Stimulated activated CD8-positive, alpha-beta memory T cell treated with anti-CD3 and anti-CD28 coated beads, Interleukin-15, amount 100 ng/mL, for 1 hour (primary cell): ENCODE measurements at regions not wholly inside any gene's neighbourhood (a gene's known extent, or its start where the extent isn't known, plus 50 kb on each side); places are given as distances from the start of the nearest gene placed in this dataset.

Source experiments
- DNase-seq: peaks from one replicate; pipeline ENCODE4 v3.0.0-alpha.2; 2020; ENCODE audit warnings: low read depth

DNA sequence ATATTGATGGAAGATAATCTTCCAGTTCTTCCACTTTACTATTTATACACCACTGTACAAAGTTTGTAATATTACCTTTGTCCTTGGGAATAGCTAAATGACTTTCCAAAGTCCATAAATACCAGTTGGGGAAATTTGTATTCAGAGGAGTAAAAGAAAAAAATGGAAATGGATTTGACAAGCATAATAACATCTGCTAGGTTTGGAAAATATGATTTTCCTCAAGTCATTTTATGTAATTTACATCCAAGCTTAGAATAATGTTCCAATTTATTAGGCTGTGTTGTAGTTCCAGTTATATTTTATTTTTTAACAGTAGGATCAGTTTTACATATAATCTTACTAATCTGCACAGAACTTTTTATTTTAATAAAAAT is 563.0 kb upstream of the PKDCC start:
- DNase-seq = no peak

DNA sequence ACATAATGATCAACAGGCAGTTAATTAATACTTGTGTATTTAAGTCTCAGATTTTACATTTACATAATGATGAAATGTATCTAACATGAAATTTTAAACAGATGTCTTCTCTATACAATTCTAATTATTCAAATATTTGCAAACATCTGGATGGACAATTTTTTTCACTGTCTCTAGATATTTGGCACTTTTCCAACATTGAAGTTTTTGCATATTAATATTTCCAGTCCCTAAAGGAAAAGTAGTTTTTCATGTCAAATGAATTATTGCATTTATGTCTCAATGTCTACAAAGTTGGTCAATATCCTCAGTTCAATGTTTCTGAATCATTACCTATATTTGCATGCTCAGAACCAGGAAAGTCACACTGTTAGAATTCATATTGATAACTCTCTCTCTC is 560.9 kb upstream of the PKDCC start:
- no peak for DNase-seq

DNA sequence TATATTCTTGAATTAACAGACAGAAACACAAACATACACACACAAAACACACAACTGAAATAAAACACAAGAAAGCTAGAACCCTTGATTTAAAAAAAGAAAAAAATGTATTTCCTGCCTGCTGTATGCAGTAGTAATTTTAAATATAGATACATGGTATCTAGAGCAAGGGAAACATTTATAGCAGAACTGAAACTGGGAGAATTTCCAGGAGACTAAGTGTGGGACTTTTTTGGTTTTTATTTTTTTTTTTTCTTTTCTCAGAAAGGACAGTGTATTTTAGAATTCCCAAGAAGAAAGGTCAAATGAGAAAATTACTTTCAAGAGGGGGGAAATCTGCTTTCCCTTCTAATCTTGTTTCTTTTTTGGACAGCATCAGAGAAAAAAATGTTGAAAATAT is 558.9 kb upstream of the PKDCC start:
- DNase-seq = no peak

DNA sequence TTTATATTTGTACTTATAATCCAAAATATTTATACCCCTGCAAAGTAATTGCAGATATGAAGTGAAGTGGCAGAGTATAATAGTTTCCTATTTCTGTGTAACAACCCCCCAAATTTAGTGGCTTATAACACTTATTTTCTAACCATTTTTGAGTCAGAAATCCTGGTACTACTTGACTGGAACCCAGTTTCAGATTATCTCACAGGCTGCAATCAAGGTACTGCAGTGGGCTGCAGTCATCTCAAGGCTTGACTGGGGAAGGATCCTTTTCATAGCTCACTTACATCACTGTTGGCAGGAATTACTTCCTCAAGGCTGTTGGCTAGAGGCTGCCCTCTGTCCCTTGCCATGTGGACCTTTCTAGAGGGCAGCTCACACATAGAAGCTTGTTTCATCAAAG is 558.2 kb upstream of the PKDCC start:
- DNase-seq = no peak

DNA sequence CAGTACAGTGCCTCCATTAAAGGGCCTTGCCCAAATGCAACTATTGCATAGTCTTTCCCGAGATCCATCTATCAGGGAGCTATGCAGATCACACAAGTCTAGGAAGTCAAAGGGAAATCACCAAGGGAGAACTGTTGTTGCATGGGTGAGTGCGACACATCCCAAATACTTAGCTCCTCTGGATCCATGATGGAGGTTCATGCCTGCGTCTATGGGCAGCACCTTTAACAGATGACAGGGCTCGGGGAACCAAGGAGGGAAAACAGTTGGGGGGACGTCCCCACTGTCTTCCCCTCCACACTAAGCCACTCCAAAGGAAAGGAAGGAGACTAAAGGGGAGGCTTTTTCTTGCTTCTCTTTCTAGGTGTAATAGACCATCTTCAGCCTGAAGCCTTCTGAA is 552.8 kb upstream of the PKDCC start:
- no peak for DNase-seq

DNA sequence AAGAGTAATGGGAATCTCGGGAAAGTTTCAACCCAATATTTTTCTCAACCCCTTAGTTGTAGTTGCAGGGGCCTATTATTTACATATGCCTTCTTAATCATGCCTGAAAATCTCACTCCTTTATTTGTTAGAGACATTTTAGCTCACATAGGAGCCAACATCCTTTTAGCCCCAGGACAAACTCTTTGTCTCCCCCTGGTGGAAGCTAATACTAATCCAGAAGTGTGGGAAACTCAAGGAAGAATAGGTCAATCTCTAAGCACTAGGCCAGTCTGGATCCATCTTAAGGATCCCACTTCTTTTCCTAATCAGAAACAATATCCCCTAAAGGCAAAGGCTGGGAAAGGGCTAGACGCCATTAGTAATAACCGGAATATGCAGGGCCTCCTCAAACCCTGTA is 550.9 kb upstream of the PKDCC start:
- DNase-seq = no peak

DNA sequence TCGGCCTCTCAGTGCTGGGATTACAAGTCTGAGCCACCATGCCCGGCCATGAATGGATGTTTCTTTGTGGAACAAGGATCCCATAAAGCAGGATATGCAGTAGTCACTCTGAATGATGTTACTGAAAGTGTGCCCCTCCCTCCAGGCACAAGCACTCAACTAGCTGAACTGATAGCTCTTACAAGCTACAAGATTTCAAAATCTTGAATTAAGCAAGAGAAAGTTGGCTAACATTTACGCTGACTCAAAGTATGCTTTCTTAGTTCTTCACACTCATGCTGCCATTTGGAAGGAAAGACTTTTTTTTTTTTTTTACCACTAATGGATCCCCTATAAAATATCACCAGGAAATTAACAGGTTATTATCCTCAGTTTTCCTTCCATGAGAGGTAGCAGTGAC is 549.0 kb upstream of the PKDCC start:
- no peak for DNase-seq

DNA sequence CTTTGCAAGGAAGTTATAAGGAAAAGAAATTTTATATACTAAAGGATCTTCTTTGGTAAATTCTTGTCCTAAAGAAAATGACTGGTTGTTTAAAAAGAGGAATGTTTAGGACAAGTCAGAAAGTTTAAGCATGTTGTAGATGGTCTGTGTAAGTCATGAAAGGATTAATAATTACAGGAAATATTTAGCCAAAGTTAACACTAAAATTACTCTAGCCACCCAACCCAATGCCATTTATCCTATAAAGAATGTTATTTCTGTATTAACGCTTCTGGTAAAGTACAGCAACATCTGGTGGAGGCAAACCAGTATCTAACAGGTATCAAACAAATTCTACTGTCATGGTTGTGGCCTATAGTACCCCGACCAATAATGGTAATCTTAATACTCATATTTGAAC is 546.9 kb upstream of the PKDCC start:
- DNase-seq = no peak

DNA sequence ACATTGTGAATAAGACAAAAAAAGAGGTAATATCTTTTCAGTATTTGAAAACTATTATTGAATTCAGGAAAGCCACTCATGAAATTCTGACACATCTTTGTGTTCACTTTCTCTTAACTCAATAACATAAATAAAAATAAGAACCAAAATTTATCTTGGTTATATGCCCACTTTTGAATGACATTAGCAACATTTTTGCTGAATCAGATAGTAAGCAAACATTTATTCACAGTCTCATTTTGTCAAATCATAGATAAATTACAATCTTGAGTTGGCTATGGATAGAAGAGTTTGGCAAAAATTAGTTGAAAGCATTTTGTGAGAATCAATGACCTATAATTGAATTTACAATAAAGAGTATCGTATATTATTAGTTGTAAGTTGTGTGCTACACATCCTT is 545.1 kb upstream of the PKDCC start:
- no peak for DNase-seq

DNA sequence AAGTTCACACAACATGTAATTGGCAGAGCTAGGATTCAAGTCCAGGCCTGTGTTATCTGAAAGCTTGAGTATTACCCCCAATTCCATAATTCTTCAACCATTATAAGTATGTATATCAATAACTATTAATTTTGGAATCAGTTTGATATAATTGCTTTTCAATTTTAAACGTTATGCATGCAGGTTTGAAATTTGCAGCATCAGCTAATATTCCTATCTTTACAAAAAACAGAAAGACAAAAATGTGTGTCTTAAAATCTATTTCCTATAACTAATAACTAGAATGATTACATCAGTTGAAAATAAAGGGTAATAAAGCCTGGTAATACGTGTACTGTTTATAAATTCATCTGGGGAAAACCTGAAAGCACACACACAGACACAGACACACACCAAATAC is 543.3 kb upstream of the PKDCC start:
- DNase-seq = no peak

DNA sequence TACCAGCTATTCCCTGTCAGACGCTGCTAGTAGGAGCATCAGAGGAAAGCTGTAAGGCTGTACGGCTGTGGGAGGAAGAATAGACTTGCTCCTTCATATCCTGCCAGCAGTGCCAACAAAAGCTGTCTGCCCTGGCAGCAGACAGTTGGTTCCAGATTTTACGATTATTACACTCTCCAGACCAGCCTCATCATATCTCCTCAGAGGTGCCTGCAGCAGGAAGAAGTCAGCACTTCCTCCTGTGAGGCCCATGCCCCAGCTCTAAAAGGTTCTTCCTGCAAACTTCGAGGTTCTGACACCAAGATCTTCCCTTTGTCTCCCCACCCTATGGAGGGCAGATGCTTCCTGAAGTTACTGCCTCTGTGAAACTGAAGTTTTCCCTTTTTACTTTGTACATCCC is 537.7 kb upstream of the PKDCC start:
- no peak for DNase-seq

DNA sequence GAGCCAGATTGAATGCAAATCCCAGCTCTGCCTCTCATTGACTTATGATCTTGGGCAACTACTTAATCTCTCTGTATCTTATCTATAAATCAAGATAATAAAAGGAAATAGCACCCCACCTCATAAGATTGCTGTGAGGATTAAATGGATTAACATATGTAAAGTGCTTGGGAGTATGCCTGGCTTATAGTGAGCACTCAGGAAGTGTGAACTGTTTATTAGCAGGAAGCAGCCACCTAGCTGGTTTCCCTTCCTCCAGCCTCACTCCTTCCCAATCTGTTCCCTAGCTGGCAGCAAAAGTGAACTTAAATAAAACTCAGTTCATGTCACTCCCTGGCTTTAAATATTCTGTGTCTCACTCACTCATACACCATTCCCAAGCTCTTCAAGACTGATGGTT is 526.6 kb upstream of the PKDCC start:
- no peak for DNase-seq

DNA sequence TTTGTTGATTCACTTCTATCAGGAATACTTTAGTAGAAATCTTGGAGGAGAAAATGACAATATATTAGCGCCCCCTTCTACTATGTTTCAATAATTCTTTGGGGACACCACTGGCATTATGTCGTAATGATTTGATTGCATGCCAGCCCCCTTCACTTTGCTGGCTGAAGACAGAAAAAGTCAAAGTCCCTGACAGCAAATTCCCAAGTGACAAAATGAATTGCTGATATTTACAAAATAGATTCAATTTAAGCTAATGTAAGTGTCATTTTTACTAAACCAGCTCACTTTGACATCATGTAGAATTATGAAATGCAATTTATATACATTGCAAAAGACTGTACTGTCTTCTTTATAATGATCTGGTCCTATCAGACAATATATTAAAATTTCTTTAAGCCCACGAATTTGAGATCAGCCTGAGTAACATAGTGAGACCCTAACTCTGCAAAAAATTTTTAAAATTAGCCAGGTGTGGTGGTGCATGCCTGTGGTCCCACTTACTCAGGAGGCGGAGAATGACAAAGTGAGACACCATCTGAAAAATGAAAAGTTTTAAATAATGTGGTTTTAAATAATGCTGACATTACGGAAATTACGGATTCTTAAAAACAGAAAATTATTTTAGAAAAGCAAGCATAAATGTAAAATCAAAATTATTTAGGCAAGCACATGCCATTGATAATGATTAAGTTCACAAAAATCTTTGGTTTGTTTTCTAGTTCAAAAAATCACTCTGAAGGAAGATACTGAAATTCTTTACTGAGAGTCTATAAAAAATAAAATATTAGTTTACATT is 520.1 kb upstream of the PKDCC start:
- no peak for DNase-seq

DNA sequence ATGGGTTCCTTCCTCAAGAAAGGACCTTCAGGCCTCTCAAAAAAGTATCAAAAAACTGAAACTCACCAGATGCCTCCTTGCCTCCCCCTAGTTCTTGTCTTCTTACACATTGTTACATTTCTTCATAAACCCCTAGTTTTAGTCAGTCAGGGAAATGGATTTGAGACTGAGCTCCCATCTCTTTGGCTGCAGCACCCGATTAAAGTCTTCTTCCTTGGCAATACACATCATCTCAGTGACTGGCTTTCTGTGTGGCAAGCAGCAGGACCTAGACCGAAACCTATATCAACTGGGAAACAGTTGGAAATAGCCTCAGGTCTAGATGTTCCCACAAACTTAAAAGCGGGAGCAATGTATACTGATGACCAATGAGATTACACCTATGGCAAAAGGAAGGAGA is 512.2 kb upstream of the PKDCC start:
- no peak for DNase-seq

DNA sequence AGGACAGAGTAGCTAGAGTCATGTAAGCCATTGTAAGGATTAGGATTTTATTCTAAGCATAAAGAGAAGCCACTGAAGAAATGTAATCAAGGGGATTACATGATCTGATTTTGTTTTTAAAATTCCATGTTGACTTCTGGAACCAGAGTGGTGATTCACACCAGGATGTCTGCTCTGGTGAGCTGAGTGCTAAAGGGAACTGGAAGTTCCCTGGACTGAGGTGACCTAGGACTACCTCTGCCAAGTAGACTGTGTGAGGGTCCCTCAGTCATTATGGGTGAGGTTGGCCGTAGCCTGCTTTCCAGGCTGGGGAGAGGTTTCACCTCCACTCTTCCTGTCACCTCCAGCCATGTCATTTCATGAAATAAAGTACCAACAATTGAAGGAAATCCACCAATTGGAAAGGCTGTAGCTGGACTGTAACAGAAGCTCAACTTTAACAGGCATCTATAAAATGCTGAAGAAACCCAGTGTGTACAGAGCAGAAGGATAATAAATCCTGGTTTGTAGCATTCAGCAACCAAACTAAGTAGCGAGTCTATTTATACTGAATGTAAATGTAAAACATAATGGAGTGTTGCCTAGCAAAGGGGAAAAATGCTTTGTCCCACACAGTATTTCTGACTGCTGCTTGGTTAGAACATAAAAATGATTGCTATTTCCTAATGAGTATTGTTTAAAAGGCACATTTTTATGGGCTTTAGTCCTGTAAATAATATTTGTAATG is 507.4 kb upstream of the PKDCC start:
- no peak for DNase-seq

DNA sequence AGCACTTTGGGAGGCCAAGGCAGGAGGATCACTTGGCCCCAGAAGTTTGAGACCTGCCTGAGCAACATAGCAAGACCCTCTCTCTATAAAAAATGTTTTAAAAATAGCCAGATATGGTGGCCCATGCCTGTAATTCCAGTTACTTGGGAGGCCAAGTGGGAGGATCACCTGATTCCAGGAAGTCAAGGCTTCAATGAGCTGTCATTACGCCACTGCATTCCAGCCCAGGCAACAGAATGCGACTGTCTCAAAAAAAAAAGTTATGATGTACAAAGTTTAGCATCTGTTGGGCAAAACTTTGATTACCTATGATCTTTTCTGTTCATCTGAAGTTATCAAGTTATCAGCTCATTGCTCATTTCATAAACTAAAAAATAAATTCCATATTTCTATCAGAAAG is 504.1 kb upstream of the PKDCC start:
- no peak for DNase-seq

DNA sequence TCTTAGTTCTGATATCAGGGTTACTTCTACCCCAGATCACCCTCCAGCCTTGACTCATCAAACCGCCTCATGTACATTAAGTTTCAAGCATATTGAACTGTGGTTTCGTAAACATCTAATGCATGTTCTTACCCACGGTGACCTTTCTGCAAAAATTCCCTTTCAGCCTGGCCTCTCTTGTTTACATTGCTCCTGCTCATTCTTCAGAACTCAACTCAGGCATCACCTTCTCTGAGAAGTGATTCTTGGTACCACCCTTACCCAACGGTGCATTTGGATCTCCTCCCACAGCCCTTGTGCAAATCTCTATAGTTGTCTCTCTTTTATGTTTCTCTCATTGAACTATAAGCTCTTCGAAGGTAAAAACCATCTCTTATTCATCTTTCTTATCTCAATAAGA is 503.1 kb upstream of the PKDCC start:
- no peak for DNase-seq

DNA sequence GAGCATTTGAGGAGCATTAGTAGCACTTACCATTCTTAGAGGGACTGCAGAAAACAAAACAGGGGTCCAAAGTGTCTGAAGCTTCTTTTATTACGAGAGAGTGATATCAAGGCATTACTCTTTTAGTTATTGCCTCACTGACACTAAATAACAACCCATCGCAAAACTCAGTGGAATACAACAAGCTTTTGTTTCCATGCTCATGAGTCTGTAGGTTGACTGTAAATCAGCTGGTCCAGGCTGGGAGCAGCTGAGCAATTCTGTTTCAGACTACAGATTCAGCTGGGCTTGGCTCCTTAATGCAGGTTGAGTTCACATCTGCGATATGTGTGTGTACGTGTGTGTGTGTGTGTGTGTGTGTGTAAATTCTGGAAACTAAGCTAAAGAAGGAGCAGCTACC is 501.8 kb upstream of the PKDCC start:
- no peak for DNase-seq

DNA sequence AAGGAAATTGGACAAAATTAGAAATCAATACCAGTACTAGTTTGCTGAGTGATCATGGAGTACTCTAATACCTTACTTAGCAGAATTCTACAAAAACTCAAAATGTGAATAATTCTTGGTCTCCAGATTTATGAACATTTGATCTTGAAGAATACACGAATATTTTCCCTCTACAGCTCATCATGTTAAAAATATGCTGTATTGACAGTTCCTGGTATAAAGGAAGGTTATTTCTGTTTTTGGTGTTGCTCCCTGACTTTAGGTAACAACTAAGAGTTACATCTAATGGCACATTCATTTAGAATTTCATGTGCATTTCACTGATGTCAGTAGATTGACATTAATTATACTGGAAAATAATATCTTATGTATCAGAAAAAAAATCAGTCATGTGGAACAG is 479.2 kb upstream of the PKDCC start:
- DNase-seq = no peak

DNA sequence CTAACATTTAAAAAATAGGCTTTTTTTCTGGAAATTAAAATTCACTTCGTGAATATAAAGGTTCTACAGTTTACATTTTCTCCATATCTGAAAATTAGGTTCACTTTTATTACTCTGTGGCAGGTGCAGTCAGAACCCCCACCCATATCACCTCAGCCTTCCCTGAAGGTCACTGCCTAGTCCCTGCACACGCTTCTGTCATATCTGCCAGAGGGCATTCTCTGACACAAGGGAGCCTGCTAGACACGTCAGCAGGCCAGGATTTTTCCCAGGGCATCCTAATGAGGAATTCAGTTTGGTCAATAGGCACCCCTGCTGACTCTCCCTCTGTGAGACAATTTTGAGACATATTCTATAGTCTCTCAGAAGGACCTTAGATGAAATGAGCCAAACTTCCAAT is 475.7 kb upstream of the PKDCC start:
- DNase-seq = no peak

DNA sequence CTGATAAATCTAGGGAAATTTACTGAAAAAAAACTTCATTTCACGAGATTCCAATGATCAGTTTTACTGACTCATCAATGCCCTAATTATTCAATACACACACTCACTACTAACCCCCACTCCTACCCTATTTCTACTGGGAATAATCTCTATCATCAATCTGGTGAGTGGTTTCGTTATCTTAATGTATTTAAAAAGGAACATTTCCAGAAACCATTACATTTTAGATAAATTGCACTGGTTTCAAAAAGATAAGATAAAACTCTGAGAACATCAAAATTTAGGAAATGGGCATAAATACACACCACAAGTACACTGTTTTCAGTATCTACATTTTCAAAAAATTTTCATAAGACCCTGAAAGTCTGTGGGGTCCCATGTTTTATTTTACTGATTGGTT is 471.4 kb upstream of the PKDCC start:
- no peak for DNase-seq

DNA sequence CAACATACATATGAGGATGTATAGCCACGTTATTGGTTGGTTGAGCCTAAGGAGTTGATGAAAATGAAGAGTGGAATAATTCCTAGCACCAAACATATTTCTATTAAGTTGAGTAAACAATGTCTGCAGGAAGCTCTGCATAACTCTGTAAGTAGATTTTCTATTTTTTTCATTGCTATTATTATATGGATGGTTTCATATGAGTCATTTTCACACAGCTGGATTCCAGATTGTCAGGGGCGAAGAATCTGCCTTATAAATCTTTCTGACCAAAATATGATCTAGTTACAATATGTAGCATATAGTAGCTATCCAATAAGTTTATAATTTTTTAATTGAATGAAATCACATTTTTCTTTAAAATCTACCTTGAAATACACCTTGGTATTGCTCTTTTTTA is 468.0 kb upstream of the PKDCC start:
- DNase-seq = no peak

DNA sequence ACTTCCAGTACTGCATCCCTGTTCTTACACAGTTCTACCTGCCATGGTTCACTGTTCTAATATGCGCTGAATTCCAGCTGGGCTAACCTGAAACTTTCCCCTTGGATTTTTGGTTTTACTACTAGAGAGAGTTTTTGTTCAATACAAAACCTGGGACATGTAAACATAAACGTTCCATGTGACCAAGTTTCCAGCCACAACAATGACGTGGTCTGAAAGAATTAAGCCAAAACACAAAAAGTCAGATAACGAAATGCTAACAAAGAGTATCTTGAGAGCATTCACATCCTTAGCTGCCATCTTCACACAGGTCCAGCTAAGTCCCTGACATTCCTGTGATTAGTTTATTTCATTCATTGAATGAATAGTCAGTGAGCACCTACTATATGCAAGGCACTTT is 467.0 kb upstream of the PKDCC start:
- DNase-seq = no peak

DNA sequence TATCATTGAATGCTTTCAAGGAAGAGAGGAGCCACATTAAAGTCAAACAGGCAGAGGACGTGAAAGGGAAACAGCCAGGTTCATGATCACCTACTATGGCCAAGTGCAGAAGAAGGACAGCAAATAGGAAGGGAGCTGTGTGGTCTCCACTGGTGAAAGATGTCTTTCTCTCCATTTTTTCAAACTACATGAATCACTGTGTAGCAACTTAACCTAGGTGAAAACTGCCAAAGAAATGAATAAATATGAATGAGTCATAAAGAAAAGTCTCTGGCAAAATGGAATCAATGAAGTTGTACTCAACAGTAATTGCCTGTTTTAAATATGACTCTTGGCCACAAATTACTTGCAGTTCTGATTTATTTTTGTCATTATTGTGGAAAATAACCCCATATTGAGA is 452.6 kb upstream of the PKDCC start:
- DNase-seq = no peak
